ENCODE measurements at regions not wholly inside any gene's neighbourhood (a gene's known extent, or its start where the extent isn't known, plus 50 kb on each side); places are given as distances from the start of the nearest gene placed in this dataset.

DNA sequence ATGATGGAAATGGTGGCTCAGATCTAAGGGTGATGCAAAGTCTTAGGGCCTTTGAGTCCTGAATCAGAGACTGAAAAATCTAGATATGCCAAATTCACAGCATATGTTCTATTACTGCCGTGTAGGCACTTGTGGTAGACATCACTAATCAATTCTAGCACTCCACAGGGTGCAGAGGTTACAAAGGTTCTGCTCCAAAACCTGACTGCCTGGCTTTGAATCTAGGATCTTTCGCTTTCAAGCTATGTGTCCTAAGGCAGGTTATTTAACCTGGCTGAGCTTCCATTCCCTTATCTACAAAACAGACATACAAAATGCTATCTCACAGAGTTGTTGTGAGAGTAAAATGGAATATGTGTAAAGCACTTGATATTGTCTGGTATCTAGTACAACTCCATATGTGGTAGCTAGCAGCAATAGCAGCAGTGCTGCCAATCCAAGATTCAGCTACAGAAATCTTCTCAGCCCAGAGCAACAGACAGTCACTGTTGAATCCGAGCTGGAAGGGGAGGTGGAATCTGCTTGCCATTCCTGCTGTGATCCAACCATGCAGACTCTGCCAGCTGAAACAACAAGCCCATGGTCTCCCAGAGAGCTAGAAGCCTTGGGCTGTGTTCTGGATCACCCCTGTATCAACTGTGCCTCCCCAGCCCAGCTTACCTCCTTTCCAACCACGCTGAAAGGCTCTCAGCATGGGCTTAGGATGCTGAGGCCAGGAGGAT is 206.9 kb downstream of the TFAP2C start:
- DNase-seq (ENCODE audit: low read depth): no peak

DNA sequence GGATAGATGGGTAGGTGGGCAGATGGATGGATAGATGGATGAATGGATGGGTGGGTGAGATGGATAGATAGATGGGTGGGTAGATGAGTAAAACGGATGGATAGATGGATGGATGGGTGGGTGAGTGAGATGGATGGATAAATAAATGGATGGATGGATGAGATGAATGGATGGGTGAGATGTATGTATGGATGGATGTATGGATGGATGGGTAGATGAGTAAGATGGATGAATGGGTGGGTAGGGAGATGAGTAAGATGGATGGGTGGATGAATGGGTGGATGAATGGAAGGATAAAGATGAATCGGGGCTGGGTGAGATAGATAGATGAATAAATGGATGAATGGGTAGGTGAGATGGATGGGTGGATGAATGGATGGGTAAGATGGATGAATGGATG is 210.1 kb downstream of the TFAP2C start:
- no peak for DNase-seq (ENCODE audit: low read depth)

DNA sequence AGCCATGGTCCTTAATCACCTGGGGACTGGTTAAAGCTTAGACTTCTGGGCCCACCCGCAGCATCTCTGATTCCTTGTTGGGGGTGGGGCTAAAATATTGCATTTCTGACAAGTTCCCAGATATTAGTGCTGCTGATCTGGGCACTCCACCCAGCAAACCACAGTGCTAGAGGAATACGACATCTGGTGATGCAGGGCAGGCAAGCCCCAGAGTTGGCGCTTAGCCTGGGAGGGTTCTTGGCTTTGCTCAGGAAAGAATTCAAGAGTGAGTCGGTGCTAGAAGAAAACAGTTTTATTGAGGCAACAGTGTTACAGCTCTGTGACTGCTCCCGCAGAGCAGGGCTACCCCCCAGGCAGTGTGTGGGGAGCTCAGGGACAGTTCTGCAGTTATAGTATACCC is 210.7 kb downstream of the TFAP2C start:
- DNase-seq (ENCODE audit: low read depth): no peak

DNA sequence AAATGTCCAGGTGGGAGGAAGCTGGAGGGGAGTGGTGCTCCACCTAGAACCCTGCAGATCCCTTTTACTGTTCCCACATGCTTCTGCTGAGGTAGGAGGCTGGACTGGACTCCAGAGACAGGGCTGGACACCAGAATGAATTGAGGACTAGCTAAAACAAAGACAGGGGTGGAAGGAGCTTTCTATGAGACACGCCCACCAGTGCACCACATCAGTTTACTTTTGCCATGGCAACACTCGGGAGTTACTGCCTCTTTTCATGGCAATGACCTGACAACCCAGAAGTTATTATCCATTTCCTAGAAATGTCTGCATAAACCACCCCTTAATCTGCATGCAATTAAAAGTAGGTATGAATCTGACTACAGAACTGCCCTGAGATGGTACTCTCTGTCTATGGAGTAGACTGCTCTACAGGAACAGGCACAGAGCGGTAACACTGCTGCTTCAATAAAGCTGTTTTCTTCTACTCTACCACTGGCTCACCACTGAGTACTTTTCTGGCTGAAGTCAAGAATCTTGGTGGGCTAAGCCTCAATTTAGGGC is 211.7 kb downstream of the TFAP2C start:
- no peak for DNase-seq (ENCODE audit: low read depth)

DNA sequence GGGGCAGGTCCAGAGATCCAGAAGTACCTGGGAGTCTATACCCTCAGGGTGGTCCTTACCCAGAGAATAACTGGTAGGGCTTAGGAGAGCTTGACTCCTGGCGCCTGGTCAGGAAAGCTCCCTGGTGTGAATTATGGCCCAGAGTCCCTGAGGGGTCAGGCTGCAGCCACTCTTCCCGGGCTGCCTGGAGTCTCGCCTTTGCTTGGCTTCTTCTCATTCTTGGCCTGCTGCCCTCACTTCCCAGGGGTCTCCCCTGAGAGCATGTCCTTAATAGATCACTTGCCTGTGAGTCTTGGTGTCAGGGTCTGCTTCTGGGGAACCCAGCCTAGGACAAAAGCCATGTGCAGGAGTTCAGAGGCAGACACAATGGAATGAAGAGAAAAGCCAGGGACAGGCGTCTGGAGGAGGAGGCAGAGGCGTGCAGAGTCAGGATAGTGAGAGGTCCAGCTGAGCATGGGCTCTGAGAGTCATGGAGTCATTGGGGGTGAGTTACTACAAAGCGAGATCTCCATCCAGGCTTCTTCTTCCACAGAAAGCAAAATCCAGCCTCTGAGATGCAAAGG is 212.3 kb downstream of the TFAP2C start:
- no peak for DNase-seq (ENCODE audit: low read depth)

DNA sequence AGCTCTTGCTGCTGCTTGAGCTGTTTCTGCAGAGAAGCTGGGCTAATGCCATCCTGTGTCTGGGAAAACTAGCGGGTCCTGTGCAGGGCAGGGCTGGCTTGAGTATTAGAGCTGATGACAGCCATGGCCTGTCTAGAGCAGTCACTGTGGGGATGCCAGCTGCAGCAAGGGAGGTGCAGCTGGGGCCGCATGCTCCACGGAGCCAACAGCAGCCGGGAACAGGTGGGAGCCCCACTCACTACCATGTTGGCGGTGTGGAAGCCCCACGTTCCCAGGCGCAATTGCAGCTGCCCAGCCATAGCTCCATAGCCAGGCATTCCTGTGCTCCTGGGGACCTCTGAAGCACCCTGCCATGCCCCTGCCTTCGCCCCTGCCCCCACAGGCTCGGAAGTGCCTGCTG is 212.9 kb downstream of the TFAP2C start:
- no peak for DNase-seq (ENCODE audit: low read depth)

DNA sequence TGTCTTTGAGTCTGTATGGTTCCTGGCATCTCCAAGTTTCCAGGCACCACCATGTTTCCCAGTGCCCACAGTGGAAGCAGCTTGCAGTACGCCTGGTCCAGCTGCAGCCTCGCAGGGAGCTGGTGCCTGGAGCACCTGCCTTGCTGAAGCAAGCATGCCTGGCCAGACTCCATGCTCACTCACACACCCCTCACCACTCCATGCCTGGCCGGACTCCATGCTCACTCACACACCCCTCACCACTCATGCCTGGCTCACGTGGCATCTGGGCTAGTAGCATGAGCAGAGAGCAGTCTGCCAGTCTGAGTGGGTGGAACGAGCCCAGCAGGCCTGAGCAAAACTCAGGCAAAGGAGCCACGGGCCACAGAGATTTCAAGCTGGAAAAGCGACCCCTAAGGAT is 214.3 kb downstream of the TFAP2C start:
- DNase-seq (ENCODE audit: low read depth): no peak

DNA sequence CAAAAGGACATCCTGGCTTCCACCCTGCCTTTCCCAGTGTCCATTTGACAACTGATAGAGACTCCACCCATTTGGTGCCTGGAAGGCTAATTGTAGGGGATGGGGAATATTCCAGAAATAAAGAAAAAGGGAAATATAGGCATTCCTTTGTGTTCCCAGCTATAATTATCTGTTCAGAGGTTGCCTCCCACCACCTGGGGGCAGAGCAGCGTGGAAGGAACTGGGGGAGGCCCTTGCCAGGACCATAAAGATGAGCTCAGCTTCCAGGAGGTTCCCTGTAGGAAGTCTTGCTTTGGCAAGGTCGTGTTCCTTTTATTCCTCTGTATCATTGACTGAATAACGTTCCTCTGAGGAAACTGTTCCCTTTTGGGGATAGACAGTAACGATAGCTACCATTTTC is 214.7 kb downstream of the TFAP2C start:
- peak; percentile 64 for DNase-seq (ENCODE audit: low read depth)

DNA sequence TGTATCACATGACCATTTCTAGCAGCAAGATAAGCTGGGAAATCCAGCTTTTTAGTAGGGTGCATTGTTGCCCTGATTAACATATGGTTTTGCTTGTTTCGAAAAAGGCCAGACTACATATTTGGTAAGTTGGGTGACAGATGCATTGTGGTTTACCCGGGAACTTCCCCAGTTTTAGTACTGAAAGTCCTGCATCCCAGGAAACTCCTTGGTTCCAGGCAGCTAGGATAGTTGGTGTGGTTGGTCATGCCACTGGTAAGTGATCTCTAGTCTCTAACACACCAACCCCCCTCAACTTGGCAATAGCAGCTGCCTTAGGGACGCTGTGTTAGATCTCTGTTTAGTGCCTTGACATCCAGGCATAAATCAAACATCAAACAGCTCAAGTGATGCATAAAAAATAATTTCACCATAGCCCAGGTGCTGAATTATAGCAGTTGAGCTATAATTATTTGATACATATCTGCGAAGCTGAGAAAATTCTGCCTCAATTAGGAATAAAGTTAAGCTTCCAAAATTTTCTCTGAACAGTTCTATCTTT is 216.5 kb downstream of the TFAP2C start:
- DNase-seq (ENCODE audit: low read depth): no peak

DNA sequence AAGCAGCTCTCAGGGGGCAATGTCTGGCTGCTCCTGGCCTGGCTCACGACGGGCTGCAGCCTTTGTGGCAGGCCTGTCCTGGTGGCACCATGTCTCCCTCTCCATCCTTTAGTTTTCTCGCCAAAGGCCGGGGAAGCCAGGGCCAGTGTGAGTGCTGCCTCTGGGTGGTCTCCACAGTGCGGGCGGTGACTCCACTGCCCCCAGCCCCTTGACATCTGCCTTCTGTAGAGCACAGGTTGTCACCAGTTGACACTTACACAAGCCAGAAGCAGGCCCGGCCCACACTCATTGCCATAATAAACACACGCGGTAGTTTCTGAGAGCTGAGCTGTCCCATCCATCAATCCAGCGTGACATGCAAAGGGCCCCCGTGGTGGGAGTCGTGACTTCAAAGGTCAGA is 219.5 kb downstream of the TFAP2C start:
- no peak for DNase-seq (ENCODE audit: low read depth)

DNA sequence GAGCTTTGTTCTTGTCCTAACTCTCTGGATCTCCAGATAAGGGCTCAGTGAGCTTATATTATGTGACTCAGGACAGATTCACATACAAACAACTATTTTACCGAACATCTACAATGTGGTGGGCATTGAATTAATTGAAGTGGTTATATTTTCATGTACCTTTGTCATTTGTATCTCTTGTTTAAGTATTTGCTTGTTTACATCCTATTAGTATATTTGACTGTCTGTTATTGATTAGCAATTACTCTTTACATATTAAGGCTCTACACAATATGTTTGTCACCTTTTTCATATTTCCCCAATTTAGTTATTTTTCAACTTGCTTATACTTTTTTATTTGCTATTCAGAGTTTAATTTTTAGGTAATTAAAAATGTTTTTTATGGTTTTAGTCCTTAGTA is 222.4 kb downstream of the TFAP2C start:
- DNase-seq (ENCODE audit: low read depth): no peak

DNA sequence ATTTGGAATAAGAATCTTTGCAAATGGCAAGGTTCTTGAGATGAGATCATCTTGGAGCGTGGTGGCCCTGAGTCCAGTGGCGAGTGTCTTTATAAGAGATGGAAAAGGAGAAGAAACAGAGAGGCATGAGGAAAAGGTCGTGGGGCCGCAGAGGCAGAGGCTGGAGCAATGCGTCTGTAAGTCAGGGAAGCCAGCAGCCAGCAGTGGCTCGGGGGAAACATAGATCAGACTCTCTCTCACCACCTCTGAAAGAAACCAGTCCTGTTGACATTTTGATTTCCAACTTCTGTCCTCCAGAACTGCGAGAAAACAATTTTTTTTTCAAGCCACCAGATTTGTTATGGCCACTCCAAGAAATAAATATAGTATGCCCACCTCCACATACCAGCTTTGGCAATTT is 226.6 kb downstream of the TFAP2C start:
- no peak for DNase-seq (ENCODE audit: low read depth)

DNA sequence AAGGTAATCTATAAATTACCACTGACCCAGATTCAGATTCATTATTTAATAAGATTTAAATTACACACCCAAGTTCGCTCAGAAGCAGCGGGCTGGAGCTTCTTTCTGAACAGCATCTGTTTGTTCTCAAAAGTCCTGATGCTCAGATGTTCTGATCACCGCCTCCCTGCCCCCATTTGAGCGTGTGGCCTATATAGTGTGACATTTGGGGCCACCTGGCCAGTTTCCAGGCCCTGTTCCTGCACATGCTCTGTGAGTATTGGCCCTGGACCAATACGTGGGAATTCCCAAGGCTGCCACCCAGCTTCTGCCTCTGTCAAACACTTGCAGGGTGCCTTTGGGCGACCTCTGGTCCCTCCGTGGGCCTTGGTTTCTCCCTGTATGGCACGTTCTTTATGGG is 228.8 kb downstream of the TFAP2C start:
- no peak for DNase-seq (ENCODE audit: low read depth)

DNA sequence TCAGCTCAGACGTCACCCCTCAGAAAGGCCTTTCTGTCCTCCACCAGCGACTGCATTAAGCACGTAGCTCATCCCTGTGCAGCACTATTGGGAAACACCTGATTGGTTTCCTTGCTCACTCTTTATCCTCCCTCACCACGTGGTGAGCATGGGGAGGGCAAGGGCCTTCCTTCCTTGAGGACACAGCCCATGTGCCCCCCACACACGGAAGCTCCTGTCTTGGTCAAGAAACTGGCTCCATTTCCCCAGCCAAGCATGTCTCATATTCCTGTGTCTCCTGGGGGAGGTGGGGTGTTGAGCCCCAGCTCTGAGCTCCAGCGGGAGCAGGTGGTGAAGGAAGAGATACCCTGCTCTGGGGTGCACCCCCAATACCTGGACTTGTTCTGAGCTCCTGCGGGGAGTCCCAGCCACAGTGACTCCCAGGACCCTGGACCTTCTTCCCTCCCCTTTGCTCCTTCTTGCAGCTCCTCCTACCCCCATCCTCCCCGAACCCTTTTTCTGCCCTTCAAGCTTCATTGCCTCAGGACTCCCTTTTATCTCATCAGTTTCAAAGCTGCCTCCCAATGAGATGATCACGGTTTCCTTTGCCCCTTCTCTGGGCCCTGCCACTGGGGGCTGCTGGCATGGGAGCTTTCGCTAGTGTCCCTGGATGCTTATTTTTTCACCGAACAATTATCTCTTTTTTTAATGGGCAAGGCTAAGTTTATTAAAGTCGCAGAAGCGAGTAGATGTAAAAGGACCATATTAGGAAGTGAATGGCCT is 230.1 kb downstream of the TFAP2C start:
- no peak for DNase-seq (ENCODE audit: low read depth)

DNA sequence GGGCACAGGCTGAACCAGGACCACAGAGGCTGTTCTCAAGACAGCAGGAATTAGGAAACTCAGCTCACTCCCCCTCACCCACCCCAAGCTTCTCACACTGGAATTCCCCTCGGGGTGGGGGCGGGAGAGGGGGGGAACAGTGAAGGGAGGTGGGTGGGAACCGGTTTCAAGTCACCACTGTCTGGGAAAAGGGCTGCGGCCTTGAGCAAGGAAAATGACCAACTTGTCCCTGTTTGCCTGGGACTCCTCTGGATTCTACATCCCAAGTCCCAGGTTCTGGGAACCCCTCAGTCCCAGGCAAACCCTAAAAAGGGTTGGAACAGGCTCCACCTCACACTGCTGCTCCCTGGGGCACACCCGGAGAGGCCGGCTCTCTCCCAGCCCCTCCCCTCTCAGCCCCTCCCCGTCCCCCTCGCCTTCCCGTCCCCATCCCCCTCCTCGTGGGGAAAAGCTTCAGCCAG is 230.7 kb downstream of the TFAP2C start:
- no peak for DNase-seq (ENCODE audit: low read depth)

DNA sequence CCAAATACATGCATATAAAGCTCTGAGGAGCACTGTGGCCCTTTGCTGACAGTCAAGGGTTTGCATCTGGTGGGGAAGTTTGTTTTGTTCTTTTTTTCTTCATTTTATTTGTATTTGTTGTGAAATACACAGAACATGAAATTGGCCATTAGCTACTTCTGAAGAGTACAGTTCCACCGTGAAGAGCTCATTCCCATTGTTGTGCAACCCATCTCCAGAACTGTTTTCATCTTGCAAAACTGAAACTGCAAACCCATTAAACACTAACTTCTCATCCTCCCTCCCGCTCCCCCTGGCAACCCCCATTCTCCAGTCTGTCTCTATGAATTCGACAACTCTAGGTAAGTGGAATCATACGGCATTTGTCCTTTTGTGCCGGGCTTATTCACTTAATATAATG is 231.3 kb downstream of the TFAP2C start:
- no peak for DNase-seq (ENCODE audit: low read depth)

DNA sequence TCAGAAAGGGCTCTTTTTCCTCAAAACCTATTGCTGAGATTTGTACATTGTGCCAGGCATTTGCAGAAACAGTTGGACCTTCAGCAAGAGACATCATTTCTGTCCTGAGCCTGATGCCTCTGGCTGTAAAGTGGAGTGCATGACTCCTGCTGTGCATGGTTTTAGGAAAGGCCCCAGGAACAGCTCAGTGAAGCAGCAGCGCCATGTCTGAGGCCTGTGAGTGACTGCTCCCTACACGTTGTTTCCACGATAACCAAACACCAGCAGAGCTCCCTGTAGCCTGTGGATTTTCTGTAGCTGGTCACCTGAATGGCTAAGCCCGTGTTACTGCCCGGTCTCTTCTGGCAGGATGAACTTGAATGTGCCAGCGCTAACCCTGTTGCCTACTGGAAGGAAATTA is 232.5 kb downstream of the TFAP2C start:
- no peak for DNase-seq (ENCODE audit: low read depth)

DNA sequence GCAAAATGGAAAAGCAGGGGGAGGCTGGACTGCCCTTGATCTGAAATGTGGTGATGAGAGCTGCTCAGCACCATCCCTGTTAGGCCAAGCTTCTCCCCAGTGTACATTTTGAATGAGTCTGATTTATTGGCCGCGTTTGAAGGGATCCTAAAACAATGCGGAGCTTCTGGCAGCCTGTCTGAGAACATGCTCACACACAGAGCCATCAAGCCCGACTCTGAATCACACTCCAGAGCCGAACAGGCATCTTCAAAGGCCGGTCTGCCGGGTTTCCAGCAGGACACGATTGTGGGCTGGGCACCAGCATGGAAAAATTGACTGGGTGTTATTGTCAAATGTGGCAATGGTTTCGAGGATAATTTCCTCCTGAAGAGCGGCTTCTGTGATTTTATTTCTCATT is 235.9 kb downstream of the TFAP2C start:
- DNase-seq (ENCODE audit: low read depth): no peak

DNA sequence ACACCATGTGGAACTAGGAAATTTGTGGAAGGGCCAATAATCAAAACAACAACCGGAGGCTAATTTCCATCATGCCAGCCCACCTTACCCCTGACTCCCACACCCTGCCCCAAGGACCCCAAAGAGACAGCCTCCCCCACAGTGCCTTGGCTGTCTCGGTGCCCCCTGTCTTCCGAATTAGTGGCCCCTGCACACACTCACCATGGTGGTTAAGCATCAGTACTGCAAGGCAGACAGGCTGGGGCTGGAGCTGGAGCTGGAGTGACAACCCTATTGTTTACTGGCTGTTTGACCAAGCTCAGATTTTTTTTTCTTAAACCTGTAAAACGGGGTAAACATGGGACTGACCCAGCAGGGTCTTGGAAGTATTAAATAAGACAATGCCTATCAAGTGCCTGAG is 238.0 kb downstream of the TFAP2C start:
- no peak for DNase-seq (ENCODE audit: low read depth)

DNA sequence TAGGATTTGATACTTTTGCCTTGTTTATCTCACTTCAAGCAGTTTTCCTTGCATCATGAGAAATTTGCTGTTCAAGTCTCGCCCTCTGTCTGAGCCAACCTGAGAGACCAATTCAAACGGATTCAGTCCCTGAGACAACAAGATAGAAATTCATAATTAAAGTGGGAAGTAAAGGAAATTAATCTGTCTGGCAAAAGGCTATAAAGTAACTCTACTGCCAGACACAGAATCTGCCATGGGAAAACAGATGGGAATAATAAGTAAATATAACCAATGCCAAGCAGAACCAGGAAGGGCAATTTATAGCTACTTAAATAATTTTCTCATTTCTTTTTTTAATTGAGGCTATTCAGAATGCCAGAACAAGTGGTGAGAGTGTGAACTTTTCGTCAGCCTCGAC is 239.6 kb downstream of the TFAP2C start:
- DNase-seq (ENCODE audit: low read depth): no peak

DNA sequence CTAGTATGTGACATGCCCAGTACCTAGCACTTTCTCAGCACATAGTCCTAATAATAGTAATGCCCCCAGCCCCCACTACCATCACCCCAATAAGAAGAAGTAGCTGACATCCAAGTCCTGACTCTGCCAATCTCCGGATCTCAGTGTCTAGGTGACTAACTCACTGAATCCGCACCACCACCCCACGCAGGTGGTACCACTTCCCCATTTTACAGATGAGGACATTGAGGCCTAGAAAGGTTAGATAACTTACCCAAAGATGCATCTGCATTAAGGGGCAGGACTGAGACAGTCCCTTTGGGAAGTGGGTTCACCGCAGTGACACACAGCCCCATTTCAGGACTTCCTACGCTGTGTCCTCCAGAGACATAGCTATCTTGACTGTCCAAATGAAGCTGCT is 241.2 kb downstream of the TFAP2C start:
- DNase-seq (ENCODE audit: low read depth): no peak

DNA sequence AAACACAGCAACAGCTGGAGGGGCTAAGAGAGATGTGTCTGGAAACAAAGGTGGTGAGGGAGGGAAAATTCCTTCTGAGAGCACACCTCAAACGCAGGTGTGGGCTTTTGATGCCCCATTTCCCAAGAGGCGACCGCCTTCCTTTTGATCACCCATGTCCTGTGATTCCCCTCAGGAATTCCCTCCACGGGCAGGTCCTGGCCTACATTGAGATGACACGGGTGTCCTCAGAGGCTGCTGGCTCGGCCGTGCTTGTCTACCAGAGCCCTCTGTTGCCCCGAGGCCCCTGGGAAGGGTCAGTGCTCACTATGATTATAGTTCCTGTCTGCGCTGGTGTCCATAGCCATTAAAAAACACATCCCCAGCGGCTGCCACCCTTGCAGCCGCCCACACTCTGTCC is 242.6 kb downstream of the TFAP2C start:
- DNase-seq (ENCODE audit: low read depth): no peak
